Panc1 (cell line): ENCODE measurements at regions not wholly inside any gene's neighbourhood (a gene's known extent, or its start where the extent isn't known, plus 50 kb on each side); places are given as distances from the start of the nearest gene placed in this dataset.

ENCODE experiments used
- ATAC-seq: fragments of 200-7000 bp; cut with Tn5 transposase; 2 replicates; pipeline ENCODE4 v1.9.1; 2020; ENCODE audit warnings: mild to moderate bottlenecking, moderate library complexity
- BruUV-seq: library from RNA; stranded (reverse); fragments of 400-500 nt; replicated peaks from 2 replicates; lab custom pipeline; 2021; lab: Mats Ljungman, UMichigan
- CTCF ChIA-PET: fragments of 300-600 bp; sonication (Branson Sonifier 250); formaldehyde crosslinking; loops from one replicate; lab custom pipeline; 2022; ENCODE audit warnings: antibody characterized with exemption; lab: Charles Lee
- POLR2A ChIA-PET: fragments of 300-600 bp; sonication (Branson Sonifier 250); formaldehyde crosslinking; loops from one replicate; lab custom pipeline; 2022; ENCODE audit warnings: antibody characterized with exemption; lab: Charles Lee
- DNase-seq: peaks from one replicate; pipeline ENCODE4 v3.0.0-alpha.2; 2010; ENCODE audit warnings: low read depth, low spot score
- H3K27ac ChIP-seq: 2 replicates; pipeline ENCODE4 v1.5.1; 2011; ENCODE audit warnings: mild to moderate bottlenecking, low read length, inconsistent platforms
- H3K27me3 ChIP-seq: fragments of 200-500 bp; sonication (Bioruptor generic); 2 replicates; pipeline ENCODE4 v1.6.0; 2014; ENCODE audit warnings: low read length, inconsistent platforms; ENCODE audit not compliant: control insufficient read depth, insufficient read depth
- H3K36me3 ChIP-seq: fragments of 200-500 bp; sonication (Bioruptor generic); 2 replicates; pipeline ENCODE4 v1.5.1; 2014; ENCODE audit warnings: inconsistent platforms, mild to moderate bottlenecking, low read length, moderate library complexity; ENCODE audit not compliant: control insufficient read depth, insufficient read depth
- H3K4me1 ChIP-seq: 2 replicates; pipeline ENCODE4 v1.5.1; 2011; ENCODE audit warnings: inconsistent platforms, mild to moderate bottlenecking, low read length, moderate library complexity; ENCODE audit not compliant: control insufficient read depth, insufficient read depth
- H3K4me3 ChIP-seq, 2 experiments: 2 replicates each; pipeline ENCODE4 v1.5.1; 2011 to 2012; ENCODE audit warnings: low read depth in 2 of 2, low read length in 2 of 2, mild to moderate bottlenecking in 2 of 2, inconsistent platforms in 1 of 2, moderate library complexity in 1 of 2
- H3K9me3 ChIP-seq: fragments of 200-500 bp; sonication (Bioruptor generic); 2 replicates; pipeline ENCODE4 v1.5.1; 2014; ENCODE audit warnings: low read depth, mild to moderate bottlenecking, inconsistent platforms, low read length, moderate library complexity; ENCODE audit not compliant: control insufficient read depth, insufficient read depth
- POLR2AphosphoS5 ChIP-seq: IDR thresholded peaks from 2 replicates; pipeline ENCODE4 v1.6.1; 2012; ENCODE audit warnings: mild to moderate bottlenecking, low read depth, low read length, moderate library complexity
- SIN3A ChIP-seq: IDR thresholded peaks from 2 replicates; pipeline ENCODE4 v1.6.1; 2012; ENCODE audit warnings: low read depth, mild to moderate bottlenecking, low read length, moderate library complexity, borderline replicate concordance; ENCODE audit not compliant: insufficient read depth
- TCF7L2 ChIP-seq: IDR thresholded peaks from 2 replicates; pipeline ENCODE4 v1.6.1; 2011; ENCODE audit warnings: mild to moderate bottlenecking, low read depth, low read length, inconsistent platforms
- in situ Hi-C: cut with HindIII; loops from 2 replicates; pipeline ENCODE4 v1.10.0; 2016; ENCODE audit warnings: low sequenced_read_pairs, low pct_unique_long_range_greater_than_20kb
- intact Hi-C: fragments of 100-400 bp; cut with micrococcal nuclease; formaldehyde crosslinking; loops from one replicate; pipeline ENCODE4 v1.10.0; 2022; ENCODE audit not compliant: unreplicated experiment
- TF ChIP-seq, protein P1 (sequence below): fragments of 450-650 bp; IDR thresholded peaks from 2 replicates; pipeline ENCODE4 v1.5.1; 2017; ENCODE audit warnings: mild to moderate bottlenecking
- TF ChIP-seq, protein P2 (sequence below), 2 experiments: IDR thresholded peaks; 2 replicates each; pipeline ENCODE4 v1.6.1; 2011 to 2012; ENCODE audit warnings: low read depth in 2 of 2, control low read depth in 1 of 2, low read length in 1 of 2, mild to moderate bottlenecking in 1 of 2, moderate library complexity in 1 of 2; ENCODE audit not compliant: insufficient read depth in 1 of 2

DNA sequence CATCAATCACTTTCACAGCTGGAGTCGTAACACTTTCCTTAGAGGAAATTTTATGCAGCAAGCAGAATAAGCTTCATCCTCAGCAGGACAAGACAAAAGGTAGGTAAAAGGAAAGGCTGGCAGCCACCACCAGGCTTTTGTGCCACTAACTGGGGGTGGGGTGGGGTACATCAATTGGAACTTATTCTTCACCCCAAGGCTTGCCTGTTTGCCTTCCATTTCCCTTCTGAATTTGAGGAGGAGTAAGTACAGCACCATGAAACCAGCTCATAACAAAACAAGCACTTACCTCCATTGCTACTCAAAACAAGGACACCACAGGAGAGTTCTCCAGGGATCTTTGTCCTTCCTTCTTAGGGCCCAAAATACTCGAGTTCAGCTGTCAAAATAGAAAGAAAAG is 296.8 kb downstream of the ARRDC4 start:
- ATAC-seq (no peak), DNase-seq (no peak)
- ChIA-PET CTCF (no interaction called here), POLR2A (no interaction called here)
- H3K4me1 ChIP-seq: no peaks in the 10 kb centered on the region
- H3K27me3 ChIP-seq: no peaks in the 10 kb centered on the region
- no peak overlapping the region for H3K4me3 ChIP-seq
- intact Hi-C loops: no loop called here
- in situ Hi-C loops: no loop called here
- TF ChIP-seq SIN3A (no peak), POLR2AphosphoS5 (no peak), TCF7L2 (no peak)
- TF ChIP-seq, protein P1, sequence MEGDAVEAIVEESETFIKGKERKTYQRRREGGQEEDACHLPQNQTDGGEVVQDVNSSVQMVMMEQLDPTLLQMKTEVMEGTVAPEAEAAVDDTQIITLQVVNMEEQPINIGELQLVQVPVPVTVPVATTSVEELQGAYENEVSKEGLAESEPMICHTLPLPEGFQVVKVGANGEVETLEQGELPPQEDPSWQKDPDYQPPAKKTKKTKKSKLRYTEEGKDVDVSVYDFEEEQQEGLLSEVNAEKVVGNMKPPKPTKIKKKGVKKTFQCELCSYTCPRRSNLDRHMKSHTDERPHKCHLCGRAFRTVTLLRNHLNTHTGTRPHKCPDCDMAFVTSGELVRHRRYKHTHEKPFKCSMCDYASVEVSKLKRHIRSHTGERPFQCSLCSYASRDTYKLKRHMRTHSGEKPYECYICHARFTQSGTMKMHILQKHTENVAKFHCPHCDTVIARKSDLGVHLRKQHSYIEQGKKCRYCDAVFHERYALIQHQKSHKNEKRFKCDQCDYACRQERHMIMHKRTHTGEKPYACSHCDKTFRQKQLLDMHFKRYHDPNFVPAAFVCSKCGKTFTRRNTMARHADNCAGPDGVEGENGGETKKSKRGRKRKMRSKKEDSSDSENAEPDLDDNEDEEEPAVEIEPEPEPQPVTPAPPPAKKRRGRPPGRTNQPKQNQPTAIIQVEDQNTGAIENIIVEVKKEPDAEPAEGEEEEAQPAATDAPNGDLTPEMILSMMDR: no peak
- TF ChIP-seq, protein P2, sequence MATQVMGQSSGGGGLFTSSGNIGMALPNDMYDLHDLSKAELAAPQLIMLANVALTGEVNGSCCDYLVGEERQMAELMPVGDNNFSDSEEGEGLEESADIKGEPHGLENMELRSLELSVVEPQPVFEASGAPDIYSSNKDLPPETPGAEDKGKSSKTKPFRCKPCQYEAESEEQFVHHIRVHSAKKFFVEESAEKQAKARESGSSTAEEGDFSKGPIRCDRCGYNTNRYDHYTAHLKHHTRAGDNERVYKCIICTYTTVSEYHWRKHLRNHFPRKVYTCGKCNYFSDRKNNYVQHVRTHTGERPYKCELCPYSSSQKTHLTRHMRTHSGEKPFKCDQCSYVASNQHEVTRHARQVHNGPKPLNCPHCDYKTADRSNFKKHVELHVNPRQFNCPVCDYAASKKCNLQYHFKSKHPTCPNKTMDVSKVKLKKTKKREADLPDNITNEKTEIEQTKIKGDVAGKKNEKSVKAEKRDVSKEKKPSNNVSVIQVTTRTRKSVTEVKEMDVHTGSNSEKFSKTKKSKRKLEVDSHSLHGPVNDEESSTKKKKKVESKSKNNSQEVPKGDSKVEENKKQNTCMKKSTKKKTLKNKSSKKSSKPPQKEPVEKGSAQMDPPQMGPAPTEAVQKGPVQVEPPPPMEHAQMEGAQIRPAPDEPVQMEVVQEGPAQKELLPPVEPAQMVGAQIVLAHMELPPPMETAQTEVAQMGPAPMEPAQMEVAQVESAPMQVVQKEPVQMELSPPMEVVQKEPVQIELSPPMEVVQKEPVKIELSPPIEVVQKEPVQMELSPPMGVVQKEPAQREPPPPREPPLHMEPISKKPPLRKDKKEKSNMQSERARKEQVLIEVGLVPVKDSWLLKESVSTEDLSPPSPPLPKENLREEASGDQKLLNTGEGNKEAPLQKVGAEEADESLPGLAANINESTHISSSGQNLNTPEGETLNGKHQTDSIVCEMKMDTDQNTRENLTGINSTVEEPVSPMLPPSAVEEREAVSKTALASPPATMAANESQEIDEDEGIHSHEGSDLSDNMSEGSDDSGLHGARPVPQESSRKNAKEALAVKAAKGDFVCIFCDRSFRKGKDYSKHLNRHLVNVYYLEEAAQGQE (IDR thresholded peaks at IDR 0.05; ENCODE audit: insufficient read depth in 1 of 2, low read depth in 2 of 2, low read length in 1 of 2): no peak
- no TSS peak for BruUV-seq
- H3K36me3 ChIP-seq: no peaks in the 10 kb centered on the region
- no peak overlapping the region for H3K27ac ChIP-seq
- H3K9me3 ChIP-seq: no peaks in the 10 kb centered on the region

DNA sequence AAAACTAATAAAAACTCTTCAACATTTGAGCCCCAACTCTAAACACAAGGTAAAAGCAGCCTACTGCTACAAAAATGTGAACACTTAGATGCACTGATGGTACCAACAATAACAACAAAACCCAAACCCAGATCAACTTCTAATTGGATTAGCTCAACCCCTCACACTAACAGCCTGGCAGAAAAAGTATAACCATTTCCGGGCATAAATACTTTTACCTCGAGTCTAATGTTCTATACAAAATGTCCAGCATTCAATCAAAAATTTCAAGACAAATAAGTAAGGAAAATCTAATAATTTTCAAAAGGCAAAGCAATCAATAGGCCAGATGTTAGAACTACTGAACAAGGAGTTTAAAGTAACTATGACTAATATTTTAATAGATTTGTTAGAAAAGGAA is 303.3 kb downstream of the ARRDC4 start:
- intact Hi-C loops: no loop called here
- DNase-seq (no peak), ATAC-seq (no peak)
- Histone ChIP-seq H3K9me3 (no peaks in the 10 kb centered on the region), H3K4me1 (no peaks in the 10 kb centered on the region), H3K27me3 (no peaks in the 10 kb centered on the region), H3K36me3 (no peaks in the 10 kb centered on the region), H3K27ac (no peak overlapping the region), H3K4me3 (no peak overlapping the region)
- in situ Hi-C loops: no loop called here
- TF ChIP-seq, protein P1: no peak
- TF ChIP-seq SIN3A (no peak), POLR2AphosphoS5 (no peak), TCF7L2 (no peak)
- TF ChIP-seq, protein P2 (IDR thresholded peaks at IDR 0.05; ENCODE audit: insufficient read depth in 1 of 2, low read depth in 2 of 2, low read length in 1 of 2): no peak
- POLR2A ChIA-PET: no interaction called here
- no TSS peak for BruUV-seq
- CTCF ChIA-PET: no interaction called here
